ENCODE measurements at regions not wholly inside any gene's neighbourhood (a gene's known extent, or its start where the extent isn't known, plus 50 kb on each side); places are given as distances from the start of the nearest gene placed in this dataset.

- no TSS peak for BruUV-seq (replicated peaks)
- Mint-ChIP-seq H3K9me3 (ENCODE audit: unreplicated experiment) (peaks cover 10% of the 10 kb centered on the region), H3K4me1 (ENCODE audit: low read depth, unreplicated experiment) (no peaks in the 10 kb centered on the region), H3K27ac (ENCODE audit: unreplicated experiment) (no peak overlapping the region), H3K36me3 (ENCODE audit: insufficient read depth, unreplicated experiment) (no peaks in the 10 kb centered on the region), H3K4me3 (ENCODE audit: unreplicated experiment) (no peak overlapping the region), H3K27me3 (ENCODE audit: insufficient read depth, unreplicated experiment) (no peaks in the 10 kb centered on the region)
- Histone ChIP-seq H3K27me3 (replicated peaks; ENCODE audit: control insufficient read depth, insufficient read depth, low read length) (no peaks in the 10 kb centered on the region), H3K4me1 (no peaks in the 10 kb centered on the region), H3K4me3 (ENCODE audit: low read depth, low read length) (no peak overlapping the region), H3K36me3 (ENCODE audit: control insufficient read depth, insufficient read depth, low read length) (no peaks in the 10 kb centered on the region), H3K9me3 (no peaks in the 10 kb centered on the region)
- CTCF ChIA-PET, result no interaction called here
- DNase-seq, result no peak
- intact Hi-C loops (cut with micrococcal nuclease; ENCODE audit: unreplicated experiment), result no loop called here
- TF ChIP-seq, protein P1, sequence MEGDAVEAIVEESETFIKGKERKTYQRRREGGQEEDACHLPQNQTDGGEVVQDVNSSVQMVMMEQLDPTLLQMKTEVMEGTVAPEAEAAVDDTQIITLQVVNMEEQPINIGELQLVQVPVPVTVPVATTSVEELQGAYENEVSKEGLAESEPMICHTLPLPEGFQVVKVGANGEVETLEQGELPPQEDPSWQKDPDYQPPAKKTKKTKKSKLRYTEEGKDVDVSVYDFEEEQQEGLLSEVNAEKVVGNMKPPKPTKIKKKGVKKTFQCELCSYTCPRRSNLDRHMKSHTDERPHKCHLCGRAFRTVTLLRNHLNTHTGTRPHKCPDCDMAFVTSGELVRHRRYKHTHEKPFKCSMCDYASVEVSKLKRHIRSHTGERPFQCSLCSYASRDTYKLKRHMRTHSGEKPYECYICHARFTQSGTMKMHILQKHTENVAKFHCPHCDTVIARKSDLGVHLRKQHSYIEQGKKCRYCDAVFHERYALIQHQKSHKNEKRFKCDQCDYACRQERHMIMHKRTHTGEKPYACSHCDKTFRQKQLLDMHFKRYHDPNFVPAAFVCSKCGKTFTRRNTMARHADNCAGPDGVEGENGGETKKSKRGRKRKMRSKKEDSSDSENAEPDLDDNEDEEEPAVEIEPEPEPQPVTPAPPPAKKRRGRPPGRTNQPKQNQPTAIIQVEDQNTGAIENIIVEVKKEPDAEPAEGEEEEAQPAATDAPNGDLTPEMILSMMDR (IDR thresholded peaks at IDR 0.05; ENCODE audit: insufficient read depth in 1 of 2, low read depth in 1 of 2, low read length in 1 of 2, severe bottlenecking in 1 of 2, unreplicated experiment in 1 of 2), result no peak
- POLR2A ChIA-PET, result no interaction called here
Measured at GRCh38 chr1:185495007-185495406, 178.0 kb upstream of the IVNS1ABP start.

- Histone ChIP-seq H3K4me3 (ENCODE audit: low read depth, low read length) (no peak overlapping the region), H3K4me1 (peaks cover 17% of the 10 kb centered on the region), H3K9me3 (no peaks in the 10 kb centered on the region), H3K27me3 (replicated peaks; ENCODE audit: control insufficient read depth, insufficient read depth, low read length) (no peaks in the 10 kb centered on the region), H3K36me3 (ENCODE audit: control insufficient read depth, insufficient read depth, low read length) (no peaks in the 10 kb centered on the region)
- CTCF ChIA-PET, result no interaction called here
- no peak overlapping the region for H3K4me3 Mint-ChIP-seq (ENCODE audit: unreplicated experiment)
- H3K36me3 Mint-ChIP-seq (ENCODE audit: insufficient read depth, unreplicated experiment), result no peaks in the 10 kb centered on the region
- H3K4me1 Mint-ChIP-seq (ENCODE audit: low read depth, unreplicated experiment), result peaks cover 22% of the 10 kb centered on the region
- intact Hi-C loops (cut with micrococcal nuclease; ENCODE audit: unreplicated experiment), result no loop called here
- BruUV-seq (replicated peaks), result no TSS peak
- no peaks in the 10 kb centered on the region for H3K27me3 Mint-ChIP-seq (ENCODE audit: insufficient read depth, unreplicated experiment)
- POLR2A ChIA-PET, result no interaction called here
- H3K9me3 Mint-ChIP-seq (ENCODE audit: unreplicated experiment), result peaks cover 10% of the 10 kb centered on the region
- no peak overlapping the region for H3K27ac Mint-ChIP-seq (ENCODE audit: unreplicated experiment)
- TF ChIP-seq, protein P1 (IDR thresholded peaks at IDR 0.05; ENCODE audit: insufficient read depth in 1 of 2, low read depth in 1 of 2, low read length in 1 of 2, severe bottlenecking in 1 of 2, unreplicated experiment in 1 of 2), result no peak
- DNase-seq, result no peak
Measured at GRCh38 chr1:185492089-185492825, 175.2 kb upstream of the IVNS1ABP start.

DNA sequence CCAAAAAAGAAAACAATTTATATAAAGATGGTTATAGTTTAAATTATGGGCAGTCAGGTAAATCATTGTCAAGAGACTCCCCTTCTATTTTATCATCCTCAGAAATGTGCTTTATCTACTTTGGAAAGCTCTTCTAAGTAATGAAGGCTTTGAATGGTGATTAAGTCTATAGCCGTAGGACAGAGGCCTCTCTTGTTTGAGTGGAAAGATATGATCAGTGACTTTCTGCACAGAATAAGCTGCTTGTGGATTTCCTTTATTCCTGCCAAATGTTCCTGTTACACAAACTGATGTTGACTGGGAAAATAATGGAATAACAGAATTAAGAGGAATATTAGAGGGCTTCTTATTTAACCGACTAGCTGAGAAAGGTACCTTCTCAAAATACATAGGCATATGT, 174.6 kb upstream of the IVNS1ABP start:
- H3K36me3 Mint-ChIP-seq (ENCODE audit: insufficient read depth, unreplicated experiment), result no peaks in the 10 kb centered on the region
- no peaks in the 10 kb centered on the region for H3K27me3 ChIP-seq (replicated peaks; ENCODE audit: control insufficient read depth, insufficient read depth, low read length)
- H3K9me3 Mint-ChIP-seq (ENCODE audit: unreplicated experiment), result peaks cover 10% of the 10 kb centered on the region
- H3K4me1 Mint-ChIP-seq (ENCODE audit: low read depth, unreplicated experiment), result peaks cover 23% of the 10 kb centered on the region
- no peak for DNase-seq
- H3K4me3 Mint-ChIP-seq (ENCODE audit: unreplicated experiment), result no peak overlapping the region
- H3K9me3 ChIP-seq, result no peaks in the 10 kb centered on the region
- no peaks in the 10 kb centered on the region for H3K36me3 ChIP-seq (ENCODE audit: control insufficient read depth, insufficient read depth, low read length)
- no peak overlapping the region for H3K27ac Mint-ChIP-seq (ENCODE audit: unreplicated experiment)
- BruUV-seq (replicated peaks), result no TSS peak
- POLR2A ChIA-PET, result no interaction called here
- TF ChIP-seq, protein P1 (IDR thresholded peaks at IDR 0.05; ENCODE audit: insufficient read depth in 1 of 2, low read depth in 1 of 2, low read length in 1 of 2, severe bottlenecking in 1 of 2, unreplicated experiment in 1 of 2), result no peak
- peaks cover 17% of the 10 kb centered on the region for H3K4me1 ChIP-seq
- no peak overlapping the region for H3K4me3 ChIP-seq (ENCODE audit: low read depth, low read length)
- CTCF ChIA-PET, result no interaction called here
- intact Hi-C loops (cut with micrococcal nuclease; ENCODE audit: unreplicated experiment), result no loop called here
- no peaks in the 10 kb centered on the region for H3K27me3 Mint-ChIP-seq (ENCODE audit: insufficient read depth, unreplicated experiment)
